ENCODE measurements at regions not wholly inside any gene's neighbourhood (a gene's known extent, or its start where the extent isn't known, plus 50 kb on each side); places are given as distances from the start of the nearest gene placed in this dataset.

- no peak overlapping the region for H3K27ac ChIP-seq (replicated peaks)
- TF ChIP-seq CTCF (IDR thresholded peaks at IDR 0.05; ENCODE audit: insufficient read depth, low read length) (no peak), REST (IDR thresholded peaks at IDR 0.05; ENCODE audit: insufficient replicate concordance, low read depth) (no peak), GABPA (IDR thresholded peaks at IDR 0.05; ENCODE audit: low read depth) (no peak), POLR2AphosphoS5 (IDR thresholded peaks at IDR 0.05; ENCODE audit: low read depth) (no peak), SPI1 (IDR thresholded peaks at IDR 0.05; ENCODE audit: borderline replicate concordance, low read depth) (no peak)
- DNase-seq (ENCODE audit: low read depth in 1 of 2, low spot score in 1 of 2) = no peak
- no peak overlapping the region for H3K4me3 ChIP-seq (replicated peaks; ENCODE audit: insufficient read depth, low read length)
- no peaks in the 10 kb centered on the region for H3K27me3 ChIP-seq (ENCODE audit: insufficient read depth, poor library complexity, severe bottlenecking)
Observed at GRCh38 chr21:41584603-41585176, 76.7 kb upstream of the TMPRSS2 start.

- H3K4me3 ChIP-seq (replicated peaks; ENCODE audit: insufficient read depth, low read length) = no peak overlapping the region
- no peak for DNase-seq (ENCODE audit: low read depth in 1 of 2, low spot score in 1 of 2)
- no peak overlapping the region for H3K27ac ChIP-seq (replicated peaks)
- TF ChIP-seq SPI1 (IDR thresholded peaks at IDR 0.05; ENCODE audit: borderline replicate concordance, low read depth) (no peak), REST (IDR thresholded peaks at IDR 0.05; ENCODE audit: insufficient replicate concordance, low read depth) (no peak), POLR2AphosphoS5 (IDR thresholded peaks at IDR 0.05; ENCODE audit: low read depth) (no peak), GABPA (IDR thresholded peaks at IDR 0.05; ENCODE audit: low read depth) (no peak), CTCF (IDR thresholded peaks at IDR 0.05; ENCODE audit: insufficient read depth, low read length) (no peak)
- H3K27me3 ChIP-seq (ENCODE audit: insufficient read depth, poor library complexity, severe bottlenecking) = no peaks in the 10 kb centered on the region
Observed at GRCh38 chr21:41583274-41583790, 75.4 kb upstream of the TMPRSS2 start.

GRCh38 chr21:41582866-41583265 lies 74.9 kb upstream of the TMPRSS2 start:
- no peak for DNase-seq (ENCODE audit: low read depth in 1 of 2, low spot score in 1 of 2)
- TF ChIP-seq REST (IDR thresholded peaks at IDR 0.05; ENCODE audit: insufficient replicate concordance, low read depth) (no peak), GABPA (IDR thresholded peaks at IDR 0.05; ENCODE audit: low read depth) (no peak)
- Histone ChIP-seq H3K27me3 (ENCODE audit: insufficient read depth, poor library complexity, severe bottlenecking) (no peaks in the 10 kb centered on the region), H3K4me3 (replicated peaks; ENCODE audit: insufficient read depth, low read length) (no peak overlapping the region), H3K27ac (replicated peaks) (no peak overlapping the region)
